Upper lobe of left lung (tissue), 4 donors: ENCODE measurements at regions not wholly inside any gene's neighbourhood (a gene's known extent, or its start where the extent isn't known, plus 50 kb on each side); places are given as distances from the start of the nearest gene placed in this dataset.

Experiments
- CTCF ChIP-seq, 6 experiments: fragments of 450-650 bp in 4 of 6; fragments of 200-600 bp in 2 of 6; sonication (generic) in 2 of 6; IDR thresholded peaks; one replicate each; pipeline ENCODE4 v1.5.1; 2016 to 2019; ENCODE audit warnings: antibody characterized with exemption in 6 of 6
- EP300 ChIP-seq, 4 donors: sonication (generic); formaldehyde crosslinking; IDR thresholded peaks; one replicate each; pipeline ENCODE4 v1.5.1; 2017; ENCODE audit warnings: antibody characterized with exemption in 4 of 4, control low read depth in 2 of 4
- POLR2A ChIP-seq, 4 donors: fragments of 450-650 bp; IDR thresholded peaks; one replicate each; pipeline ENCODE4 v1.5.1; 2016 to 2017; ENCODE audit warnings: antibody characterized with exemption in 4 of 4, mild to moderate bottlenecking in 2 of 4
- POLR2AphosphoS5 ChIP-seq, 2 donors: sonication (generic); formaldehyde crosslinking; IDR thresholded peaks; one replicate each; pipeline ENCODE4 v1.5.1; 2017; ENCODE audit warnings: antibody characterized with exemption in 2 of 2

- TF ChIP-seq CTCF (IDR thresholded peaks at IDR 0.05) = no peak
- no peak for TF ChIP-seq EP300 (IDR thresholded peaks at IDR 0.05)
- no peak for TF ChIP-seq POLR2AphosphoS5 (IDR thresholded peaks at IDR 0.05)
- no peak for TF ChIP-seq POLR2A (IDR thresholded peaks at IDR 0.05)
Measured at GRCh38 chr4:138591808-138592207, 349.7 kb upstream of the SLC7A11 start.
